Endothelial cell of umbilical vein (primary cell): ENCODE measurements at regions not wholly inside any gene's neighbourhood (a gene's known extent, or its start where the extent isn't known, plus 50 kb on each side); places are given as distances from the start of the nearest gene placed in this dataset.
A peak's percentile ranks its signal among the peaks of the same experiment; 100 is the strongest.

Experiments
- BruUV-seq: library from RNA; stranded (reverse); fragments of 400-500 nt; replicated peaks from 2 replicates; lab custom pipeline; 2021; lab: Mats Ljungman, UMichigan
- CTCF ChIA-PET: fragments of 300-600, 350-600 bp; sonication (Branson Sonifier 250); formaldehyde crosslinking; loops from one replicate; lab custom pipeline; 2021; ENCODE audit warnings: antibody characterized with exemption, inconsistent platforms; lab: Charles Lee
- POLR2A ChIA-PET: fragments of 300-600, 350-600 bp; sonication (Branson Sonifier 250); formaldehyde crosslinking; loops from one replicate; lab custom pipeline; 2021; ENCODE audit warnings: antibody characterized with exemption, inconsistent platforms; lab: Charles Lee
- DNase-seq: peaks from one replicate; pipeline ENCODE4 v3.0.0-alpha.2; 2011; ENCODE audit warnings: low read depth, low spot score
- FAIRE-seq: peaks from 2 replicates; lab custom pipeline; 2011; peaks lifted over from hg19 to GRCh38; lab: Jason Lieb, UNC
- H2AFZ ChIP-seq: 2 replicates; pipeline ENCODE4 v1.6.0; 2012; ENCODE audit warnings: low read depth, low read length, control low read depth, inconsistent platforms
- H3K27ac ChIP-seq: 2 replicates; pipeline ENCODE4 v1.5.1; 2011; ENCODE audit warnings: low read depth, mild to moderate bottlenecking, control low read depth, low read length, moderate library complexity; ENCODE audit not compliant: insufficient read depth
- H3K27me3 ChIP-seq, 2 experiments: 2 replicates each; pipeline versions ENCODE4 v1.6.0 to v1.6.1; 2011; ENCODE audit warnings: low read length in 2 of 2, mixed read lengths in 1 of 2; ENCODE audit not compliant: control insufficient read depth in 2 of 2, insufficient read depth in 2 of 2
- H3K36me3 ChIP-seq, 2 experiments: 2 replicates in 1 of 2; 3 replicates in 1 of 2; pipeline ENCODE4 v1.5.1; 2011; ENCODE audit warnings: low read length in 2 of 2, mild to moderate bottlenecking in 1 of 2, moderate library complexity in 1 of 2; ENCODE audit not compliant: control insufficient read depth in 2 of 2, insufficient read depth in 2 of 2; ENCODE audit errors: extremely low read depth in 1 of 2
- H3K4me1 ChIP-seq: 3 replicates; pipeline ENCODE4 v1.5.1; 2011; ENCODE audit warnings: mild to moderate bottlenecking, low read length; ENCODE audit not compliant: control insufficient read depth, insufficient read depth; ENCODE audit errors: extremely low read depth
- H3K4me2 ChIP-seq: 2 replicates; pipeline ENCODE4 v1.6.1; 2011; ENCODE audit warnings: low read length, control low read depth, mixed read lengths; ENCODE audit not compliant: insufficient read depth
- H3K4me3 ChIP-seq, 3 experiments: fragments of 200-600 bp in 1 of 3; sonication (generic), shearing (Covaris generic) in 1 of 3; replicated peaks in 1 of 3; 2 replicates each; pipeline ENCODE4 v1.5.1; 2011 to 2016; ENCODE audit warnings: control low read depth in 3 of 3, low read length in 3 of 3, mild to moderate bottlenecking in 2 of 3, inconsistent platforms in 1 of 3, low read depth in 1 of 3, moderate library complexity in 1 of 3; ENCODE audit not compliant: insufficient read depth in 1 of 3
- H3K79me2 ChIP-seq: 2 replicates; pipeline ENCODE4 v1.6.0; 2012; ENCODE audit warnings: low read length, inconsistent platforms; ENCODE audit not compliant: control insufficient read depth, insufficient read depth
- H3K9ac ChIP-seq: replicated peaks from 2 replicates; pipeline ENCODE3; 2011; ENCODE audit warnings: low read length, control low read depth; ENCODE audit not compliant: insufficient read depth; ENCODE audit errors: extremely low read depth
- H3K9me1 ChIP-seq: replicated peaks from 3 replicates; pipeline ENCODE4 v1.6.0; 2011; ENCODE audit warnings: mild to moderate bottlenecking, low read length; ENCODE audit not compliant: control insufficient read depth, insufficient read depth; ENCODE audit errors: extremely low read depth
- H3K9me3 ChIP-seq: replicated peaks from 2 replicates; pipeline ENCODE4 v1.5.1; 2012; ENCODE audit warnings: low read length, inconsistent platforms; ENCODE audit not compliant: control insufficient read depth, insufficient read depth
- H4K20me1 ChIP-seq: replicated peaks from 2 replicates; pipeline ENCODE3; 2011; ENCODE audit warnings: mild to moderate bottlenecking, low read length; ENCODE audit not compliant: control insufficient read depth, insufficient read depth; ENCODE audit errors: extremely low read depth
- EZH2 ChIP-seq: IDR thresholded peaks from 2 replicates; pipeline ENCODE4 v1.6.1; 2012; ENCODE audit warnings: borderline replicate concordance, low read depth, mild to moderate bottlenecking, moderate library complexity, low read length, inconsistent platforms; ENCODE audit not compliant: severe bottlenecking
- FOS ChIP-seq: IDR thresholded peaks from 2 replicates; pipeline ENCODE4 v1.6.1; 2011; ENCODE audit warnings: mild to moderate bottlenecking, low read length, moderate library complexity, borderline replicate concordance; ENCODE audit not compliant: insufficient read depth
- GATA2 ChIP-seq: IDR thresholded peaks from 2 replicates; pipeline ENCODE4 v1.7.0; 2011; ENCODE audit warnings: low read depth, mild to moderate bottlenecking, moderate library complexity, mixed read lengths, low read length; ENCODE audit not compliant: insufficient read length, insufficient read depth
- JUN ChIP-seq: IDR thresholded peaks from 2 replicates; pipeline ENCODE4 v1.6.1; 2011; ENCODE audit warnings: borderline replicate concordance, low read depth; ENCODE audit not compliant: insufficient read length, insufficient read depth
- MYC ChIP-seq: IDR thresholded peaks from one replicate; pipeline ENCODE4 v1.6.1; 2011; ENCODE audit warnings: mild to moderate bottlenecking, low read depth, low read length
- POLR2A ChIP-seq: IDR thresholded peaks from 2 replicates; pipeline ENCODE4 v1.6.1; 2012; ENCODE audit warnings: low read depth, mild to moderate bottlenecking, control low read depth, low read length
- POLR2AphosphoS5 ChIP-seq: IDR thresholded peaks from 2 replicates; pipeline ENCODE4 v1.6.1; 2012; ENCODE audit warnings: low read depth, mild to moderate bottlenecking, control low read depth, low read length, moderate library complexity; ENCODE audit not compliant: insufficient read depth
- dilution Hi-C: fragments of 300-500 bp; cut with MboI; formaldehyde crosslinking; loops from one replicate; pipeline ENCODE4 v1.15.0; 2019; ENCODE audit warnings: low sequenced_read_pairs; ENCODE audit not compliant: extremely low pct_ligation_motif_present
- intact Hi-C: fragments of 100-400 bp; cut with micrococcal nuclease; formaldehyde crosslinking; loops from one replicate; pipeline ENCODE4 v1.10.0; 2022
- TF ChIP-seq, protein P1 (sequence below): IDR thresholded peaks from 2 replicates; pipeline ENCODE4 v1.6.1; 2011; ENCODE audit not compliant: insufficient read depth, insufficient read length

DNA sequence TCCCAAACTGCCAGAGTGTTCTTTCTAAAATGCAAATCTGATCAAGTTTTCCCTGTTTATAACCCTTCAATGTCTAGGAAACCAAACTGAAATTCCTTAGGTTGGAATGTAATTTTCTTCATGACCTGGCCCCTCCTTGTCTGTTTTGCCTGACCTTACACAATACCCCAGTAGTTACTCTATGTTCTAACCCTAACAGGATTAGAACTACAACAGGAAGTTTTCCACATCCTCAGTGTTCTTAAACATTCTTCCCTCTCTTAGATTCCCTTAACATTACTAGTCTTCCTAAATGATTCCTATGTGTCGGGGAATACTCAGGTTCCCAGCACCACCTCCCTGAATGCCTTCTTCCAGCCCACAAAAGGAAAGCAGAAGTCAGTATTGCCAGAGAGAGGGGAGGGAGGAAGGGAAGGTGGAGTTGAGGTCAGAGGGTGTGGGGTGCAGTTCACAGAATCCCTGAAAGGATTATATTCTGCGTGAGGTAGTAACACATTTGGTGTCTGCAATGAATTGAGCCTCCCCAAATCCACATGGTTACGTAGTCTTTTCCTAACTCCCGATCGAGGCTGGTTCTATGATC, 72.6 kb downstream of the BBS10 start:
- H3K4me2 ChIP-seq, result peak overlapping the region; percentile 33
- H3K36me3 ChIP-seq, result peaks cover 0 to 5% of the 10 kb centered on the region in 2 experiments
- no TSS peak for BruUV-seq
- H4K20me1 ChIP-seq, result no peaks in the 10 kb centered on the region
- H3K27ac ChIP-seq, result peak overlapping the region; percentile 87
- TF ChIP-seq JUN (no peak), EZH2 (no peak), GATA2 (no peak), MYC (no peak), POLR2A (no peak), POLR2AphosphoS5 (peak; percentile 6)
- no peak overlapping the region for H3K4me3 ChIP-seq
- H3K9me1 ChIP-seq, result no peaks in the 10 kb centered on the region
- FAIRE-seq (peak; percentile 56), DNase-seq (peak; percentile 36)
- H3K79me2 ChIP-seq, result peaks cover 79% of the 10 kb centered on the region
- H3K27me3 ChIP-seq, result no peaks in the 10 kb centered on the region
- ChIA-PET POLR2A (interaction anchor here (1.5 kb wide), 1 partner anchor 33 kb away, joined by 4 read pairs; no protein-coding TSS in a partner anchor), CTCF (interaction anchor here (0.9 to 1.7 kb wide), 5 partner anchors 9 to 147 kb away, joined by 3 to 6 read pairs (median 3); no protein-coding TSS in a partner anchor)
- no peak overlapping the region for H2AFZ ChIP-seq
- intact Hi-C loops (loop anchor here (1.0 to 2.0 kb wide), 4 partner anchors 9 to 191 kb away; partner anchors contain the start of gene NAP1L1), dilution Hi-C loops (no loop called here)
- H3K9ac ChIP-seq, result peak overlapping the region; percentile 37
- no peaks in the 10 kb centered on the region for H3K9me3 ChIP-seq
- peaks cover 45% of the 10 kb centered on the region for H3K4me1 ChIP-seq

- CTCF ChIA-PET, result interaction anchor here (0.9 to 1.1 kb wide), 3 partner anchors 8 to 115 kb away, joined by 3 to 4 read pairs (median 3); no protein-coding TSS in a partner anchor
- Histone ChIP-seq H3K9ac (no peak overlapping the region), H3K4me1 (peaks cover 45% of the 10 kb centered on the region), H3K9me1 (no peaks in the 10 kb centered on the region), H3K4me2 (peak overlapping the region; percentile 33), H3K27me3 (no peaks in the 10 kb centered on the region), H3K79me2 (peaks cover 82% of the 10 kb centered on the region), H2AFZ (no peak overlapping the region), H3K27ac (peak overlapping the region; percentile 87), H4K20me1 (no peaks in the 10 kb centered on the region), H3K36me3 (peaks cover 0 to 3% of the 10 kb centered on the region in 2 experiments), H3K4me3 (no peak overlapping the region), H3K9me3 (no peaks in the 10 kb centered on the region)
- POLR2A ChIA-PET, result no interaction called here
- BruUV-seq, result no TSS peak
- peak; percentile 56 for DNase-seq
- TF ChIP-seq JUN (peak; percentile 64), FOS (peak; percentile 61), EZH2 (no peak), MYC (no peak), POLR2A (no peak)
- TF ChIP-seq, protein P1, sequence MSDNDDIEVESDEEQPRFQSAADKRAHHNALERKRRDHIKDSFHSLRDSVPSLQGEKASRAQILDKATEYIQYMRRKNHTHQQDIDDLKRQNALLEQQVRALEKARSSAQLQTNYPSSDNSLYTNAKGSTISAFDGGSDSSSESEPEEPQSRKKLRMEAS, result no peak
- intact Hi-C loops (loop anchor here (1.0 kb wide), 1 partner anchor 8 kb away; no protein-coding TSS in a partner anchor), dilution Hi-C loops (no loop called here)
- FAIRE-seq, result peak; percentile 82
Measured at GRCh38 chr12:76274420-76275083, 73.7 kb downstream of the BBS10 start.
